ENCODE measurements at regions not wholly inside any gene's neighbourhood (a gene's known extent, or its start where the extent isn't known, plus 50 kb on each side); places are given as distances from the start of the nearest gene placed in this dataset.

DNA sequence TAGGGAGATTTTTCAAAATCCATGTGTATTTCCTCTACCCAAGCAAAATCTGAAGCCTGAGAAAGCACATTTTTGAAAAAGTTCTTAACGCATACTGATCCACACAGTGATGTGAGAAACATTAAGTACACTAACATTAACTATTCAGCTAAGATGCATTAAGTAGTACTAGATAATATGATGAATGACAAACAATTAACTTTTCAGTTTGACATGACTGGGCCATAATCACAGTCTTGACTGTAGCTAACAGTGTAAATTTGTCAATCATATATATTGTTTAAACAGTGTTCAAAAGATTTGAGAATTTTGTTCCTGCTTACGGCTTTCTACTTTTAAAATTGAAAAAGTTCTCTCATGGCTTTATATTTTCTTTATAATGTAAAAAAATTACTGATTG, 72.0 kb downstream of the CNTN3 start:
- intact Hi-C loops (cut with micrococcal nuclease; ENCODE audit: unreplicated experiment), result no loop called here
- no TSS peak for BruUV-seq (replicated peaks)
- H3K4me3 Mint-ChIP-seq (ENCODE audit: unreplicated experiment), result no peak overlapping the region
- Histone ChIP-seq H3K9me3 (no peaks in the 10 kb centered on the region), H3K36me3 (ENCODE audit: control insufficient read depth, insufficient read depth, low read length) (no peaks in the 10 kb centered on the region), H3K4me3 (ENCODE audit: low read depth, low read length) (no peak overlapping the region), H3K27me3 (replicated peaks; ENCODE audit: control insufficient read depth, insufficient read depth, low read length) (no peaks in the 10 kb centered on the region), H3K4me1 (no peaks in the 10 kb centered on the region)
- H3K27ac Mint-ChIP-seq (ENCODE audit: unreplicated experiment), result no peak overlapping the region
- TF ChIP-seq, protein P1, sequence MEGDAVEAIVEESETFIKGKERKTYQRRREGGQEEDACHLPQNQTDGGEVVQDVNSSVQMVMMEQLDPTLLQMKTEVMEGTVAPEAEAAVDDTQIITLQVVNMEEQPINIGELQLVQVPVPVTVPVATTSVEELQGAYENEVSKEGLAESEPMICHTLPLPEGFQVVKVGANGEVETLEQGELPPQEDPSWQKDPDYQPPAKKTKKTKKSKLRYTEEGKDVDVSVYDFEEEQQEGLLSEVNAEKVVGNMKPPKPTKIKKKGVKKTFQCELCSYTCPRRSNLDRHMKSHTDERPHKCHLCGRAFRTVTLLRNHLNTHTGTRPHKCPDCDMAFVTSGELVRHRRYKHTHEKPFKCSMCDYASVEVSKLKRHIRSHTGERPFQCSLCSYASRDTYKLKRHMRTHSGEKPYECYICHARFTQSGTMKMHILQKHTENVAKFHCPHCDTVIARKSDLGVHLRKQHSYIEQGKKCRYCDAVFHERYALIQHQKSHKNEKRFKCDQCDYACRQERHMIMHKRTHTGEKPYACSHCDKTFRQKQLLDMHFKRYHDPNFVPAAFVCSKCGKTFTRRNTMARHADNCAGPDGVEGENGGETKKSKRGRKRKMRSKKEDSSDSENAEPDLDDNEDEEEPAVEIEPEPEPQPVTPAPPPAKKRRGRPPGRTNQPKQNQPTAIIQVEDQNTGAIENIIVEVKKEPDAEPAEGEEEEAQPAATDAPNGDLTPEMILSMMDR (IDR thresholded peaks at IDR 0.05; ENCODE audit: insufficient read depth in 1 of 2, low read depth in 1 of 2, low read length in 1 of 2, severe bottlenecking in 1 of 2, unreplicated experiment in 1 of 2), result no peak
- no peak for DNase-seq
- ChIA-PET CTCF (no interaction called here), POLR2A (no interaction called here)
- H3K27me3 Mint-ChIP-seq (ENCODE audit: insufficient read depth, unreplicated experiment), result peaks cover 2% of the 10 kb centered on the region
- H3K9me3 Mint-ChIP-seq (ENCODE audit: unreplicated experiment), result no peaks in the 10 kb centered on the region
- no peaks in the 10 kb centered on the region for H3K4me1 Mint-ChIP-seq (ENCODE audit: low read depth, unreplicated experiment)
- H3K36me3 Mint-ChIP-seq (ENCODE audit: insufficient read depth, unreplicated experiment), result no peaks in the 10 kb centered on the region

DNA sequence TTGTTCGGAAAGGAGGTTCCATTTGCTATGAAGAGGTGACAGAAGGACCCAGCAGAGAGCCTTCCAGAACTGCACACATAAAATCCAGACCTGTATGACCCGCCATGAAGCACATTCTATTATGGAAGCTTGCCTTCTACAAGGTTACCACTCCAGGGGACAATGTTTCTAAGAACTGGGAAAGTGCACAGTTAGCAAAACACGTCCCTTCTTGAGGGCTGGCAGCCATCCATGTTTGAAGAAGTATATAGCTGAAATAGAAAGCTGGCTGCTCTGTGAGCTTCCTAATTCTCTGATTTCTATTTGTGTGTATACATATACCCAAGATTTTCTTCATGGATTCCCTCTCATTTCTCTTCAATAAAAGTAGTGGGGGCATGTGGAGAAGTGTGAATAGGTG, 74.6 kb downstream of the CNTN3 start:
- H3K4me1 ChIP-seq, result no peaks in the 10 kb centered on the region
- ChIA-PET CTCF (no interaction called here), POLR2A (no interaction called here)
- H3K36me3 ChIP-seq (ENCODE audit: control insufficient read depth, insufficient read depth, low read length), result no peaks in the 10 kb centered on the region
- no peak for DNase-seq
- Mint-ChIP-seq H3K27me3 (ENCODE audit: insufficient read depth, unreplicated experiment) (peaks cover 3% of the 10 kb centered on the region), H3K27ac (ENCODE audit: unreplicated experiment) (no peak overlapping the region), H3K4me3 (ENCODE audit: unreplicated experiment) (no peak overlapping the region), H3K9me3 (ENCODE audit: unreplicated experiment) (no peaks in the 10 kb centered on the region), H3K4me1 (ENCODE audit: low read depth, unreplicated experiment) (no peaks in the 10 kb centered on the region), H3K36me3 (ENCODE audit: insufficient read depth, unreplicated experiment) (no peaks in the 10 kb centered on the region)
- intact Hi-C loops (cut with micrococcal nuclease; ENCODE audit: unreplicated experiment), result no loop called here
- no peaks in the 10 kb centered on the region for H3K9me3 ChIP-seq
- TF ChIP-seq, protein P1 (IDR thresholded peaks at IDR 0.05; ENCODE audit: insufficient read depth in 1 of 2, low read depth in 1 of 2, low read length in 1 of 2, severe bottlenecking in 1 of 2, unreplicated experiment in 1 of 2), result no peak
- no TSS peak for BruUV-seq (replicated peaks)
- no peak overlapping the region for H3K4me3 ChIP-seq (ENCODE audit: low read depth, low read length)
- no peaks in the 10 kb centered on the region for H3K27me3 ChIP-seq (replicated peaks; ENCODE audit: control insufficient read depth, insufficient read depth, low read length)

DNA sequence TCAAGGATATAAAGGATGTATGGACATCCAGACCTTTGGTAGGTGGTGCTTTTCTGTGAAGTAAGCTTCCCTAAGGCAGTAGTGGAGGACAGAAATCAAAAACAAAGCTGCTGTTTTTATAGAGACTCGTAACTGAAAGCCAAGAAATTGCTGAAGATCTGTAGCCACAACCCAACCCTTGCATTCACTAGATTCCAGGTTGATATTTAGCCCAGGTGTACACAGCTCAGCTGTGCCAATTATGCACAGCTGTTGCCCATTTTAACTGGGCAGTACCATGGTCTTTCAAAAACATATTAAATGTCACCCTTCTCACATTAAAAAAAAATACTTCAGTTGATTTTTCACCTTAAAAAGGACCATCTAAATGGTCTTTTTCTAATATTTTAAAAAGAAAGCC, 75.8 kb downstream of the CNTN3 start:
- Mint-ChIP-seq H3K27ac (ENCODE audit: unreplicated experiment) (no peak overlapping the region), H3K4me1 (ENCODE audit: low read depth, unreplicated experiment) (no peaks in the 10 kb centered on the region), H3K9me3 (ENCODE audit: unreplicated experiment) (no peaks in the 10 kb centered on the region), H3K36me3 (ENCODE audit: insufficient read depth, unreplicated experiment) (no peaks in the 10 kb centered on the region), H3K27me3 (ENCODE audit: insufficient read depth, unreplicated experiment) (peaks cover 3% of the 10 kb centered on the region), H3K4me3 (ENCODE audit: unreplicated experiment) (no peak overlapping the region)
- POLR2A ChIA-PET, result no interaction called here
- Histone ChIP-seq H3K4me3 (ENCODE audit: low read depth, low read length) (no peak overlapping the region), H3K4me1 (no peaks in the 10 kb centered on the region), H3K36me3 (ENCODE audit: control insufficient read depth, insufficient read depth, low read length) (no peaks in the 10 kb centered on the region), H3K27me3 (replicated peaks; ENCODE audit: control insufficient read depth, insufficient read depth, low read length) (no peaks in the 10 kb centered on the region), H3K9me3 (no peaks in the 10 kb centered on the region)
- no peak for DNase-seq
- intact Hi-C loops (cut with micrococcal nuclease; ENCODE audit: unreplicated experiment), result no loop called here
- no TSS peak for BruUV-seq (replicated peaks)
- TF ChIP-seq, protein P1 (IDR thresholded peaks at IDR 0.05; ENCODE audit: insufficient read depth in 1 of 2, low read depth in 1 of 2, low read length in 1 of 2, severe bottlenecking in 1 of 2, unreplicated experiment in 1 of 2), result no peak
- CTCF ChIA-PET, result interaction anchor here (0.7 kb wide), 1 partner anchor 12 kb away, joined by 3 read pairs; no protein-coding TSS in a partner anchor

All from Caco-2 (cell line).